ENCODE measurements at regions not wholly inside any gene's neighbourhood (a gene's known extent, or its start where the extent isn't known, plus 50 kb on each side); places are given as distances from the start of the nearest gene placed in this dataset.

DNA sequence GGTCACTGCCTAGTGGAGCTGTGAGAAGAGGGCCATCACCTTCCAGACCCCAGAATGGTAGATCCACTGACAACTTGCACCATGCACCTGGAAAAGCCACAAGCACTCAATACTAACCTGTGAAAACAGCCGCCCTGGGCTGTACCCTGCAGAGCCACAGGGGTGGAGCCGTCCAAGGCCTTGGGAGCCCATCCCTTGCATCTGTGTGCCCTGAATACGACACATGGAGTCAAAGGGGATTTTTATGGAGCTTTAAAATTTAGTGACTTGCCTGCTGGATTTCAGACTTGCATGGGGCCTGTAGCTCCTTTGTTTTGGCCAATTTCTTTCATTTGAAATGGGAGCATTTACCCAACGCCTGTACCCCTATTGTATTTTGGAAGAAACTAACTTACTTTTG lies 62.4 kb upstream of the HTR4 start:
- no peak overlapping the region for H3K4me2 ChIP-seq
- no peak overlapping the region for H3K27ac ChIP-seq (ENCODE audit: low read depth in 2 of 2, low read length in 1 of 2)
- POLR2A ChIA-PET = no interaction called here
- H3K4me1 ChIP-seq (ENCODE audit: control insufficient read depth in 1 of 2, insufficient read depth in 2 of 2, low read depth in 1 of 2, low read length in 1 of 2) = peaks cover 0 to 2% of the 10 kb centered on the region in 2 experiments; a peak in 1 of 4 replicates
- CTCF ChIA-PET = interaction anchor here (0.9 kb wide), 1 partner anchor 14 kb away, joined by 7 read pairs; no protein-coding TSS in a partner anchor
- DNase-seq = no peak
- no peaks in the 10 kb centered on the region for H3K9me2 ChIP-seq
- H4K20me1 ChIP-seq (ENCODE audit: insufficient read depth) = no peaks in the 10 kb centered on the region
- TF ChIP-seq JUND (IDR thresholded peaks at IDR 0.05) (no peak), POLR2AphosphoS5 (IDR thresholded peaks at IDR 0.05; ENCODE audit: low read depth, low read length) (no peak), REST (IDR thresholded peaks at IDR 0.05; ENCODE audit: low read depth, low read length) (no peak), RAD21 (IDR thresholded peaks at IDR 0.05; ENCODE audit: low read length) (no peak)
- H3F3A ChIP-seq (replicated peaks; ENCODE audit: insufficient read depth) = no peaks in the 10 kb centered on the region
- H3K36me3 ChIP-seq (replicated peaks in 1 of 2; ENCODE audit: control insufficient read depth in 1 of 2, insufficient read depth in 2 of 2, low read length in 1 of 2) = no peaks in the 10 kb centered on the region
- no peak overlapping the region for H3K4me3 ChIP-seq (ENCODE audit: low read depth in 2 of 2, low read length in 1 of 2)
- WGBS (ENCODE audit: low lambda C conversion rate) = 3% methylated on average over 3 of the region's 4 CpGs
- no peaks in the 10 kb centered on the region for H3K79me2 ChIP-seq (ENCODE audit: insufficient read depth)
- no peak overlapping the region for H2AFZ ChIP-seq (ENCODE audit: low read depth)
- no peaks in the 10 kb centered on the region for H3K9me3 ChIP-seq
- H3K27me3 ChIP-seq (ENCODE audit: insufficient read depth) = no peaks in the 10 kb centered on the region
- H3K9ac ChIP-seq = no peak overlapping the region

- Histone ChIP-seq H3F3A (replicated peaks; ENCODE audit: insufficient read depth) (no peaks in the 10 kb centered on the region), H3K4me1 (ENCODE audit: control insufficient read depth in 1 of 2, insufficient read depth in 2 of 2, low read depth in 1 of 2, low read length in 1 of 2) (peaks cover 0 to 2% of the 10 kb centered on the region in 2 experiments; a peak in 1 of 4 replicates), H3K4me2 (no peak overlapping the region), H3K79me2 (ENCODE audit: insufficient read depth) (no peaks in the 10 kb centered on the region), H3K9ac (no peak overlapping the region), H3K9me2 (no peaks in the 10 kb centered on the region), H4K20me1 (ENCODE audit: insufficient read depth) (no peaks in the 10 kb centered on the region), H3K27ac (ENCODE audit: low read depth in 2 of 2, low read length in 1 of 2) (no peak overlapping the region), H3K4me3 (ENCODE audit: low read depth in 2 of 2, low read length in 1 of 2) (no peak overlapping the region), H3K9me3 (no peaks in the 10 kb centered on the region), H3K36me3 (replicated peaks in 1 of 2; ENCODE audit: control insufficient read depth in 1 of 2, insufficient read depth in 2 of 2, low read length in 1 of 2) (no peaks in the 10 kb centered on the region), H3K27me3 (ENCODE audit: insufficient read depth) (no peaks in the 10 kb centered on the region), H2AFZ (ENCODE audit: low read depth) (no peak overlapping the region)
- WGBS (ENCODE audit: low lambda C conversion rate) = 69% methylated on average over 3 of the region's 3 CpGs
- POLR2A ChIA-PET = no interaction called here
- CTCF ChIA-PET = interaction anchor here (6.7 kb wide), 1 partner anchor 15 kb away, joined by 110 read pairs; no protein-coding TSS in a partner anchor
- TF ChIP-seq ZBTB33 (IDR thresholded peaks at IDR 0.05; ENCODE audit: borderline replicate concordance, low read depth) (no peak), GABPA (IDR thresholded peaks at IDR 0.05; ENCODE audit: low read depth) (no peak), TEAD4 (IDR thresholded peaks at IDR 0.05; ENCODE audit: borderline replicate concordance, insufficient read depth) (no peak), GATA2 (CRISPR knock-in tag; IDR thresholded peaks at IDR 0.05) (no peak), MEF2A (IDR thresholded peaks at IDR 0.05; ENCODE audit: borderline replicate concordance, low read depth) (no peak), NRF1 (IDR thresholded peaks at IDR 0.05; ENCODE audit: low read depth, low read length) (no peak), FOXM1 (IDR thresholded peaks at IDR 0.05; ENCODE audit: low read depth) (no peak), RAD21 (IDR thresholded peaks at IDR 0.05; ENCODE audit: low read length) (no peak)
- DNase-seq = no peak
Measured at GRCh38 chr5:148717668-148718067, 63.3 kb upstream of the HTR4 start.
